A549 (cell line): ENCODE measurements at regions not wholly inside any gene's neighbourhood (a gene's known extent, or its start where the extent isn't known, plus 50 kb on each side); places are given as distances from the start of the nearest gene placed in this dataset.

Source experiments
- ATAC-seq, 2 experiments: fragments of 200-7000 bp in 1 of 2; fragments of >200 bp in 1 of 2; cut with Nextera tagmentation in 1 of 2; cut with Tn5 transposase in 1 of 2; 3 replicates each; pipeline versions ENCODE4 v1.8.0 to v1.9.1; 2018 to 2020; ENCODE audit warnings: mild to moderate bottlenecking in 1 of 2, moderate library complexity in 1 of 2
- CTCF ChIA-PET: fragments of 300-600 bp; sonication (Branson Sonifier 250); formaldehyde crosslinking; extraction: SDS; loops from one replicate; lab custom pipeline; 2021; ENCODE audit warnings: antibody characterized with exemption, inconsistent platforms; lab: Yijun Ruan, JAX
- POLR2A ChIA-PET: fragments of 350-600 bp; formaldehyde crosslinking; extraction: SDS; loops from one replicate; lab custom pipeline; 2021; ENCODE audit warnings: antibody characterized with exemption, inconsistent platforms; lab: Yijun Ruan, JAX
- DNase-seq, 2 experiments: peaks; one replicate each; pipeline versions ENCODE4 v3.0.0 to v3.0.0-alpha.2; 2011 to 2016; ENCODE audit warnings: low read depth in 1 of 2, low spot score in 1 of 2
- FAIRE-seq: peaks from 2 replicates; lab custom pipeline; 2011; peaks lifted over from hg19 to GRCh38; lab: Jason Lieb, UNC
- H3K27ac ChIP-seq, 2 experiments: fragments of >200 bp; sonication (Bioruptor Twin); formaldehyde crosslinking; 3 replicates each; pipeline ENCODE4 v1.5.1; 2016 to 2017
- H3K4me1 ChIP-seq: fragments of >200 bp; sonication (Bioruptor Twin); formaldehyde crosslinking; 3 replicates; pipeline ENCODE4 v1.6.1; 2016
- H3K4me2 ChIP-seq: fragments of >200 bp; sonication (Bioruptor Twin); formaldehyde crosslinking; 3 replicates; pipeline ENCODE4 v1.6.1; 2016
- H3K4me3 ChIP-seq: fragments of >200 bp; sonication (Bioruptor Twin); formaldehyde crosslinking; 3 replicates; pipeline ENCODE4 v1.5.1; 2016
- H3K9me3 ChIP-seq: fragments of >200 bp; sonication (Bioruptor Twin); formaldehyde crosslinking; 3 replicates; pipeline ENCODE4 v1.6.1; 2016
- CEBPB ChIP-seq, 2 experiments: fragments of >200 bp in 1 of 2; sonication (Bioruptor Twin) in 1 of 2; formaldehyde crosslinking in 1 of 2; IDR thresholded peaks; 2 replicates each; pipeline ENCODE4 v1.6.1; 2012 to 2016
- ESRRA ChIP-seq: fragments of 150-350 bp; IDR thresholded peaks from 2 replicates; pipeline ENCODE4 v1.6.1; 2014; ENCODE audit warnings: mild to moderate bottlenecking, low read length, borderline replicate concordance
- KDM5A ChIP-seq: fragments of 200-600 bp; sonication (generic); IDR thresholded peaks from 2 replicates; pipeline ENCODE4 v1.6.1; 2016; ENCODE audit warnings: antibody characterized with exemption, mild to moderate bottlenecking
- WGBS: methylation state at CpG from one replicate; pipeline ENCODE4 v1.1.6; 2017; ENCODE audit errors: missing lambda C conversion rate; 5-methylcytosine and 5-hydroxymethylcytosine counted together
- small RNA-seq, 6 experiments: library from RNA; depleted of rRNA; stranded (forward); fragments of <200 nt; gene quantifications; one replicate each; pipeline ENCODE3, GENCODE V24; 2012
- TF ChIP-seq, protein P1 (sequence below): fragments of 150-350 bp; IDR thresholded peaks from 2 replicates; pipeline ENCODE4 v1.6.1; 2014; ENCODE audit warnings: low read depth, mild to moderate bottlenecking, low read length
- TF ChIP-seq, protein P2 (sequence below): fragments of 250-450 bp; sonication (Bioruptor Pico); IDR thresholded peaks from 2 replicates; pipeline ENCODE4 v1.5.0; 2020; ENCODE audit warnings: low read depth, mild to moderate bottlenecking, moderate library complexity

DNA sequence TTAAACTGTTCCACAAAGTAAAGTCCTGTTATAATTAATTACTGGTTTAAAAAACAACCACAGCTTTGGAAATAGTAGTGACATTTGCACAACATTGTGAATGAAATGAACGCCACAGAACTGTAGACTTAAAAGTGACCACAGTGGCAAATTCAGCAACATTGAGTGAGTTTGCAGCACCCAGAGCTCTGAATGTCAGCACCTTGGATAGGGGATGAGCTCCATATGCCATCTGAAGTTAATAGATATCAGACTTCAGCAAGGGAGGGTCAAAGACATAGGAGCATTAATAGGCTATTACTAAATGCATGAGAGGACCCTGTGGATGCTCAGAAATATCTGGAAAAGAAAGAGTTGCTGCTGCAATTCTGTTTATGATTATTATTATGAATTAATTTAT lies 55.3 kb upstream of the KCNIP4 start:
- no peaks in the 10 kb centered on the region for H3K9me3 ChIP-seq
- ChIA-PET CTCF (no interaction called here), POLR2A (no interaction called here)
- no peak for DNase-seq
- WGBS, result 8% methylated on average over 1 of the region's 1 CpG
- no peak for ATAC-seq
- no peak overlapping the region for H3K4me3 ChIP-seq
- no peak overlapping the region for H3K4me2 ChIP-seq
- FAIRE-seq, result no peak
- TF ChIP-seq, protein P1, sequence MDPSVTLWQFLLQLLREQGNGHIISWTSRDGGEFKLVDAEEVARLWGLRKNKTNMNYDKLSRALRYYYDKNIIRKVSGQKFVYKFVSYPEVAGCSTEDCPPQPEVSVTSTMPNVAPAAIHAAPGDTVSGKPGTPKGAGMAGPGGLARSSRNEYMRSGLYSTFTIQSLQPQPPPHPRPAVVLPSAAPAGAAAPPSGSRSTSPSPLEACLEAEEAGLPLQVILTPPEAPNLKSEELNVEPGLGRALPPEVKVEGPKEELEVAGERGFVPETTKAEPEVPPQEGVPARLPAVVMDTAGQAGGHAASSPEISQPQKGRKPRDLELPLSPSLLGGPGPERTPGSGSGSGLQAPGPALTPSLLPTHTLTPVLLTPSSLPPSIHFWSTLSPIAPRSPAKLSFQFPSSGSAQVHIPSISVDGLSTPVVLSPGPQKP, result no peak
- TF ChIP-seq CEBPB (IDR thresholded peaks at IDR 0.05) (no peak), ESRRA (no peak), KDM5A (no peak)
- TF ChIP-seq, protein P2, sequence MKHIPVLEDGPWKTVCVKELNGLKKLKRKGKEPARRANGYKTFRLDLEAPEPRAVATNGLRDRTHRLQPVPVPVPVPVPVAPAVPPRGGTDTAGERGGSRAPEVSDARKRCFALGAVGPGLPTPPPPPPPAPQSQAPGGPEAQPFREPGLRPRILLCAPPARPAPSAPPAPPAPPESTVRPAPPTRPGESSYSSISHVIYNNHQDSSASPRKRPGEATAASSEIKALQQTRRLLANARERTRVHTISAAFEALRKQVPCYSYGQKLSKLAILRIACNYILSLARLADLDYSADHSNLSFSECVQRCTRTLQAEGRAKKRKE (CRISPR knock-in tag), result no peak
- H3K4me1 ChIP-seq, result no peaks in the 10 kb centered on the region
- no peak overlapping the region for H3K27ac ChIP-seq

Small RNAs in the stretch of these regions (small RNA-seq; reads per million reads assigned to genes)
- 0 reads per million in 6 experiments for gene RNU6-420P
